ENCODE measurements at regions not wholly inside any gene's neighbourhood (a gene's known extent, or its start where the extent isn't known, plus 50 kb on each side); places are given as distances from the start of the nearest gene placed in this dataset.
"Not testable (repeated sequence)": the region's sequence is repeated elsewhere in the genome, so short reads cannot be mapped to it uniquely, and the experiment has no call there.

DNA sequence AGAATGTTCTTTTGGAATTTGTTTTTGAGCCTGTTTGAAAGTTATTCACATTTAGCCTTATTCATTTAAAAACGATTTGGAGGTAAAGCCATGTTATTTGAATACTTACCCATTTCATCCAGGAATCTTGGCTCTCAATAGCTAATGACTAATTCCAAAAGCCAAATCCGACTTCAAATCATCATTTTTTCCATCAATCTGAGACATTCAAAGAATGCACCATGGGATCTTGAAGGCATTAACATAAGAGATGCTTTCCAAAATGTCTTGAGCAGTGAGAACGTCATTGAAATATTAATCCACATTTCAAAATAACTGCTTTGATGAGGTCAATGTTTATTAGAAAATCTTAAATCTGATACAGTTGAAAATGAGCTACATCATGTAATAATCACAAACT, 617.0 kb upstream of the RORB start:
- DNase-seq: no peak

DNA sequence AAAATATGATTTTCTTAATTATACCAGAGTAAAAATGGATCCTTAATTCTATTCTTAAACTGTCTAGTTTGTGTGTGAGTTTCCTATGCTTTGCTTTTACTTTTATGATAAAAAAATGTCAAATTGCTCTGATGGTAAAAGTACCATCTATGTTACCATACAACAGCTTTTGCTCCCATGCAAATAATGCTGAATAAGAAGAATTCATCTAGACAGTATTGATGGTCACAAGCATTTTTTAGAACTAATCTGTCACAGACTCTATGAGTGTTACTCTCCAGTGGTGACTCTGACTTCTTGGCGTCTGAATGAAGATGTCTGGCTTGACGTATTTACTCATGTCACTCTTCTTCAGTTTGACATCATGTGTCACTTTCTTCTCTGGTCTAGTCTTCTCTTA, 608.1 kb upstream of the RORB start:
- no peak for DNase-seq

DNA sequence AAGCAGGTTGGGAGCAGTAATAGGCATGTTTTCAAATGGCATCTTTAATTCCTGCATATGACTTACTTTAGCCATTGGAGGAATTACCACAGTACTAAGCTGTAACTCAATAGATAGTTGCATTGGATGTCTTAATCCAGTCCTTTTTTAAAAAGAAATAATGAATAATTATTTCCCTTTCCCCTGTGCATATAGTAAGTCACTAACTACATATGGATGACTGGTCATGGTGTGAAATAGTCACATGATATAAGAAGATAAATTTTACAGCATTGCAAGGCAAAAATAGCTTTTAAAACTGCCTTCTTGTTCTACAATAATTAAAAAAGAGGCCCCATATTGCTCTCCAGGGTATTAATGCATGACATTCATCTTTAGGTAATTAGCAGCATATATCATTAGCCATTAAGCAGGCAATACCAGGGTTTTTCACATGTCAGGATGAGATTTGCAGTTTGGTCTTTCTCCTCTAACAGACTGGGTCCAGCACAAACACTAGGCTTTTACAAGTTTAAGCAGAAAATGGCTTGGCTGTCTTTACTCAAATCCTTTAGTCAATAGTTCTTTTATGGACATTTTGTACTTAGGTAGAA, 606.4 kb upstream of the RORB start:
- DNase-seq: no peak

DNA sequence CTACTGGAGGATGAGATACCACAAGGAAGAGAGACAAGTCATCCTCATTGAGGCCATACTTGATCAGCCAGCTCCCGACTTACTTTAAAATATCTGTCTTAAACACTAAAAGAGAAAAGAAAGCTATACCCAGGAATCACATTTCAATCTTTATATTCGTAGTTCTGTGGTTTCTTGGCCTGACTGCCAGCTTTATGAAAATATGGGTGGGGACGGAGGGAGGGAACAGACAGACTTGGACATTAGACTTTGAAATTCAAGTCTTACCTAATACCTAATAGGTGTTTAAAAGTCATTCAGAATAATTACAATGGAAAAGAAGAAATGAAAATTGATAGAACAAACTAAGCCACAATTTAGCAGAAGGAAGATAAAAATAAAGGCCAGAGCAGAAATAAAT, 604.8 kb upstream of the RORB start:
- DNase-seq: no peak

DNA sequence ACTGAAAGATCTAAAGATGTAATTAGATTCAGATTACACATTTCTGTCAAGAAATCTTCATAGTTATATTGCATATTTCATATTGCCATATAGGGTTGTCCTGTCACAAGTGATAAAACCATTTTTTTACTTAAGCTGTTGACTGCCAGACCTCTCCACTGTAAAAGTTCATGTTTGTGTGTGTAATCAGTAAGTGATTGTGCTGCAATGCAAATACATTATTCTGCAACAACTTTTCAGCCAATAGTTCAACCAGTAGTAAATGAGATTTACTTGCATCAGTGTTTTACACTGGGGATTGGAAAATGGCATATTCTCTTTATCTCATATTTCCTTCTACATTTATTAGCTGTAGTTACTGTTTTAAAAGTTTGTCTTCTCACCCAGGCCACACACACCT, 603.9 kb upstream of the RORB start:
- DNase-seq: no peak

DNA sequence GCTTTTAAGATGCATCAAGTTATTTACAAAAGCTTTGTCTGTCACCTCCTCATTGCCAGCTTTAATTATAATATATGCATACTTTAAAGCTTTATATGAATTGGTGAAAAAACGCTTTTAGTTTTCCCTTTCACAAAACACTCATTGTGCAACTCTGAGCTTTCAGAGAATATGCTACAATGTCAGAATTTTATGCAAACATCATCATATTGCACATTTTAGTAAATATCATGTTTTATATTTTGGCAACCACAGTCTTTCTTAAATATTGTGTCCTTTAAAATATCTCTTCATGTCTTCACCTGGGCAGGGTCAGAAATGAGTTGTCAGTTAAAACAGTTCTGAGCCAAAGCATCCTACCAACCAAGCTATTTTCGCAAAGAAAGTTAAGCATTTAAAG, 601.1 kb upstream of the RORB start:
- DNase-seq: no peak

DNA sequence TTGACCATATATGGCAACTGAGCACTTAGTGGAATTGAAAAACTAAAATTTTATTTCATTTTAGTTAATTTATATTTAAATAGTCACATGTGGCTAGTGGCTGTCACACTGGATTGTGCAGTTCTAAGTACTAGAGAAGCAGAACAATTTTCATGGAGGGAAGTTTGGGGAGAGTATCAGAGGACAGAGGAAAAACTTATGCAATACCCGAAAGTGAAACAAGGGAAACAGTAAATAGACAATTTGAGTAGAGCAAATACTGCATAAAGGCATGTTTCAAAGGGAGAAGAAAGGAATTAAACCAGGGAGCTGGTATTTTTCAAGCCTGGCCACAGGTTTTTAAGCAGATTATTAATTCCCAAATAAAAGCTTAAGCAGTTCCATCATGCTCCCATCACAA, 590.5 kb upstream of the RORB start:
- no peak for DNase-seq

DNA sequence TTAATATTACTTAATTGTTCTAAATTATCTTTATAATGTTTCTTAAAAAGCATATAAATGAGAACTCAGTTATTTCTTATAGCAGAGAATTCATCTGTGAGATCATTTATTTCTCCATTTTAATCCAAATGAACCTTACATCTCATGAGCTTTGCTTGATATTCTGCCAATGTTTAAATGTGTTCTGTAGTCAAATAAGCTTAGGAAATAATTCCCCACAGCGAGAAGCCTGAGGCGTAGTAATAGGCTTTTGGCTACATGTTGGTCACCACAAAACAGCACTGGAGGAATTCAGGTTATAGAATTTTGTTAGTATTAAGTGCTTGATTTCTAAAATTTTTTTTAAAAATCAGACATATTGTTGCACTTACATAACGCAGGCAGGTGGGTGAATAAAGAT, 585.3 kb upstream of the RORB start:
- DNase-seq: no peak

DNA sequence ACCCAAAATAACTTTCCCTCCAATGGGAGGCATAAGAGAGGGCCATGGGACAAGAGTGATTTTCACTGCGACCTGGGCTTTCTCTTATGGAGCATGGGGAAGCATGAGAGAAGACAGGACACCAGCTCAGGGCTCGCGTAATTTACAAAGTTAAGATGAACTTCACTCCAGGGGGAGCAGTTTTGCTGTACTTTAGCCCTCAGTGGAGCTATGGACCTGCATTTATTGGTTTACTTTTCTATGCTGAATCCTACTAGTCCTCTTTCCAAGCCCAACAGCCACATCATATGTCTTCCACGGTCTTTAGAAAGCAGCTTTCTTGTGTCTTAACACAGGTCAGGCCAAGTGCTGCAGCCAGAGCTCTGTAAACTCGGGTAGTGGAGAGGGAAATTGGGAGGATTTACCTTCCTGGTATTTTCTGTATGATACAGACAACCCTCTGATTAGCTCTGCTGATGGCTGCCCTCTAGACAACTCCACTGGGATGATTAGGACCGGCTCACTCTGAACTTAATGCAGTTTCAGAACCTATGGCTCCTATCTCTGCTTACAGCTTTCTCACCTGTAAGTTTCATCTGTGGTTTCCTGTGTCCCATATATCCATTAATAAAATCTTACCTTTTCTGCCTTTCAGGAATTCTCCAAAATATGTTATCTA, 581.0 kb upstream of the RORB start:
- DNase-seq: no peak

DNA sequence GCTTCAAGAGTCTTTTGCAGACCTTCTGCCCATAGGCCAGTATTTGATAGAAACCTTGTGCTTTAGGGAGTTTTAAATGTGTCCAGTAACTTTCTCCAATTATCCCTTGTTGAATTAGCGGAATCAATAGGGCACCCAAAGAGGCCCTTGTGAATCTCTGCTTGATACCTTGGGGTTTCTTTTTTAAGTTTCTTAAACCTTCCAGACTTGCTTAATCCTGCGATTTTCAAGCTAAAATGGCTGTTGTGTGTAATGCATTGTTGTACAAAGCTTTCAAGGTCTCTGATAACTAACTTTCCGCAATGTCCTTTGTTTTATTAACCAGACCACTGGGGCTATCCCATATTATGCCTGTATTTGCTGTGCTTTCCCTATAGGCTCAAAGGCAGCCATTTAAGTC, 577.4 kb upstream of the RORB start:
- no peak for DNase-seq

DNA sequence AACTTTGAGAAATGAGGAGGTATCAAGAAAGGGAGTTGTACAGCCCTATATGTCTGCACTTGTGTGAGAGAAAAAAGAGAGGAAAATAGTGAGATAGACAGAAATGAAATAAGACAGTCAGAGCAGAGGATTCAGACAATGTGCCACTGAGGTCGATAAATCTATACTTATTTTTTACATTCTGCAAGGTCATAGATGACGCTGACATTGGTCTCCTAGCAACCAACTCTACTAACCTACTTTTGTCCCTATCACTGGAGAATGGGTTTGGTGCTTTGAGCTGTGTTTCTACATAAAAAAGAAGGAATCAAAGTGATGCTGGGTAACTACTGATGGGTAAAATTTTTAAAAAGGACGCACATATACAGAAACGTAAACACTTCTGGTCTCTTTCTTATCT, 573.3 kb upstream of the RORB start:
- DNase-seq: no peak

DNA sequence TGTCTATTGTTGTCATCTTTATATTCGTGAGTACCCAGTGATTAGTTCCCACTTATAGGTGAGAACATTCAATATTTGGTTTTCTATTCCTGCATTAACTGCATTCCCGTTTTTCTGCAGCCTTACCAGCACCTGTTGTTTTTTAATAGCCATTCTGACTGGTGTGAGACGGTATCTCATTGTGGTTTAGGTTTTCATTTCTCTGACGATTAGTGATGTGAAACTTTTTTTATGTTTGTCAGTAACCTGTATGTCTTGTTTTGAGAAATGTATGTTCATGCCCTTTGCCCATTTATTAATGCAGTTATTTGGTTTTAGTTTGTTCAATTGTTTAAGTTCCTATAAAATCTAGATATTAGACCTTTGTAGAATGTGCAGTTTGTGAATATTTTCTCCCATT, 546.0 kb upstream of the RORB start:
- DNase-seq: no peak

DNA sequence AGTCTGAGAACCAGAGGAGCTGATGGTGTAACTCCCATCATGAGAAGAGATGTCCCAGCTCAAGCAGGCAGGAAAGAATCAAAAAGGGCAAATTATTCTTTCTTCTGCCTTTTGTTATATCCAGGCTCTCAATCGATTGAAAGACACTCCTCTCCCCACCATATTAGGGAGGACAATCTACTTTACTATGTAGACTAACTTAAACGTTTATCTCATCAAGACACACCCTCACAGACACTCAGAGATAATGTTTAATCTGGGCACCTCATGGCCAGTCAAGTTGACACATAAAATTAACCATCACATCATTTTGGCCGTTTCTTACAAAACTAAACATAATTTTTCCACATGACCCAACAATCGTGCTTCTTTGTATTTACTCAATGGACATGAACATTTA, 534.3 kb upstream of the RORB start:
- DNase-seq: no peak

DNA sequence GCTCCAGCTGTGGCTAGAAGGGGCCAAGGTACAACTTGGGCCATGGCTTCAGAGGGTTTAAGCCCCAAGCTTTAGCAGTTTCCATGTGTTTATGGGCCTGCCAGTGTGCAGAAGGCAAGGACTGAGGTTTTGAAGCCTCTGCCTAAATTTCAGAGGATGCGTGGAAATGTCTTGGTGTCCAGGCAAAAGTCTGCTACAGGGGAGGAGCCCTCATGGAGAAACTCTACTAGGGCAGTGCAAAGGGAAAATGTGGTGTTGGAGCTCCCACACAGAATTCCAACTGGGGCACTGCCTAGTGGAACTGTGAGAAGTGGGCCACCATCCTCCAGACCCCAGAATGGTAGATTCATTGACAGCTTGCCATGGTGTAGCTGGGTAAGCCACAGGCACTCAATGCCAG, 527.2 kb upstream of the RORB start:
- DNase-seq: no peak

DNA sequence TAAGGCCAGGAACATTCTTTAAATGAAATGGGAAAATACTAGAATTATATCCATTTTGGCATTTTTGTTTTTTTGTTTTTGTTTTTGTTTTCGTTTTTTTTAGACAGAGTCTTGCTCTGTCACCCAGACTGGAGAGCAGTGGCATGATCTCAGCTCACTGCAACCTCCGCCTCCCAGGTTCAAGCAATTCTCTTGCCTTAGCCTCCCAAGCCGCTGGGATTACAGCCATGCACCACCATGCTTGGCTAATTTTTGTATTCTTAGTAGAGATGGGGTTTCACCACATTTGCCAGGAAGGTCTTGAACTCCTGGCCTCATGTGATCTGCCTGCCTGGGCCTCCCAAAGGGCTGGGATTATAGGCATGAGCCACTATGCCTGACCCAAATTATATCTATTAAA, 520.7 kb upstream of the RORB start:
- not testable (repeated sequence) for DNase-seq

DNA sequence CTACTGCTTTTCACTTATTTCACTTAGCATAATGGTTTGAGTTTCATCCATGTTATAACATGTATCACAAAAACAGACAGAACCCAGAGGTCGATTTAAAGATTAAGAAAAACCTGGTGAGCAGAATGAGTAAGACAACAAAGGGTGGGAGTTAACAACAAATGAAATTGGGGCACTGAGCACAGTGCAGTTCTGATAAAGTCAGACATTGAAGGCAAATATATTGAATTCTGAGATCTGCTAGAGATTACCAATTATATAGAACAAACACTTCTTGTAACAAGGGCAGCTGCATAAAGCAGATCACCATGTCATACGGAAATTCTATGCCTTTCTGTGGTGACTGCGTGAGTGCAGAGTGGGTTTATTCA, 517.3 kb upstream of the RORB start:
- DNase-seq: no peak

DNA sequence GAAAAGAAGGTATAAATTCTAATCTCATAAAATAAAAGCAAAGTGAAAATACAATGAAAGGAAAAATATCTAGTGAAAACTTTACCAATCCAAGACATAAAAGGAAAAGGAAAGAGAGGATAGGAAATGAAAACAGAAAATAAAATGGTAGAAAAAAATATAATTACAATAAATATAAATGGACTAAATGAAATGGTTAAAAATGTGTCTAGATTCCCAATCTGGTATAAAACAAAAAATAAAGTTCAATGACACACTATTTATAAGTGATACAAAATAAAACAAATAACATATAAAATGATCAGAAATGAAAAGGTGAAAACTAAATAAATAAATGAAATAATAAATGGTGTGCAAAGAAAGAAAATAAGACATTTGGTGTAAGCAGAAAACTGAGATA, 516.4 kb upstream of the RORB start:
- DNase-seq: no peak

DNA sequence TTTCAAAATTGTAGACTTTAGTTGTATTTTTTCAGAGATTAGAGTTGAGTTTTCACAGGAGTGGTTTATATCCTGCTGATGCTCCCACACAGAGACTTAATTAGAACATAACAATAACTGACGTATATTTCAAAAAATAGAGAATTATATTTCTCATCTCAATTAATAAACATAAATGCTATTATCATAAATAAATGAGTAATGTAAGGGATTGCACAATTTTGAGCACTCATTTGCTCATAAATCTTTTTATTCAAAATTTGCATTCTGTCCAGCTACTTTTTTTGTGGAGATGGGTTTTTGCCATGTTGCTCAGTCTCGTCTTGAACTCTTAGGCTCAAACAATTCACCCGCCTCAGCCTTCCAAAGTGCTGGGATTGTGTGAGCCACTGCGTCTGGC, 515.7 kb upstream of the RORB start:
- DNase-seq: no peak

DNA sequence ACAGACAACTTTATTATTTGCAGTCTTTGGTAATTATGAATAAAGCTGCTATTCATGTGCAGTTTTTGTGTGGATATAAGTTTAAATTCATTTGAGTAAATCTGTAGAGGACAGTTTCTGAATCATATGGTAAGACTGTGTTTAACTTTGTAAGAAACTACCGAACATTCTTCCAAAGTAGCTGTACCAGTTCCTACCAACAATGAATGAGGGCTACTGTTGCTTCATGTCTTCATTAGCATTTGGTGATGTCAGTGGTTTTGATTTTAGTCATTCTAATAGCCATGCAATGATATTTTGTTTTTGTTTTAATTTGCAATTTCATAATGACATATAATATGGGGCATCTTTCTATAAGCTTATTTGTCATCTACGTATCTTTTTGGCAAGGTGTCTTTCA, 501.3 kb upstream of the RORB start:
- DNase-seq: no peak

DNA sequence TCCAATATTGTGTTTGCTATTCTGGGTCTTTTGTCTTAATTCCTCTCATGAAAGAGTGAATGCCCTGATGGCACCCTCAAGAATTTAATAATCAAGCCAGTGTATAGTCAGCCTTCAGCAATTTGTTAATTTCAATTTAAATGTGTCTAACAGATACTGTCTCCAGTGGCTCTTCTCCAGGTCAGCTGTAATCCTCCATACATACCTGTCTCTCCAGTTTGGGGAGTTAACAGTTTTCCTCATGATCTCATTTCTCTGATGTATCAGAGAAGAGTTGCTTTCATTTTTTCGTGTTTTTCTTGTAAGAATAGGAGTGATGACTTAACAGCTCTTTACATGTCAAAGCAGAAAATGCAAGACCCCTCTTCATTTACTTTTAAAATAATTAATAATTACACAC, 500.3 kb upstream of the RORB start:
- DNase-seq: no peak

DNA sequence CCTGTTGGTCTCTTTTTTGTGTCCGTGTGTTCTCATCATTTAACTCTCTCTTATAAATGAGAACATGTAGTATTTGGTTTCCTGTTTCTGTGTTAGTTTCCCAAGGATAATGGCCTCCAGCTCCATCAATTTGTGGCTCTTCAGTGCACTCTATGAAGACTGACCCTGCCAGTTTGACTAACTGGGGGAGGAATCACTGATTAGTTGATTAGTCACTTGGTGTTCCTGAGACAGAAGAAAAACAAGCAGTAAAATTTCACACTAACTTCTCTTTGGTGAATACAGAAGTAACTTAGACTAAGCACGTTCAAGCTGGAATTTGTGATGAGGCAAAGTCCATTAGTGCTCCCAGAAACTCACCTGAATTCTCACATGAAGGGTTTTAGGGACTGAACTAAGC, 495.8 kb upstream of the RORB start:
- no peak for DNase-seq

DNA sequence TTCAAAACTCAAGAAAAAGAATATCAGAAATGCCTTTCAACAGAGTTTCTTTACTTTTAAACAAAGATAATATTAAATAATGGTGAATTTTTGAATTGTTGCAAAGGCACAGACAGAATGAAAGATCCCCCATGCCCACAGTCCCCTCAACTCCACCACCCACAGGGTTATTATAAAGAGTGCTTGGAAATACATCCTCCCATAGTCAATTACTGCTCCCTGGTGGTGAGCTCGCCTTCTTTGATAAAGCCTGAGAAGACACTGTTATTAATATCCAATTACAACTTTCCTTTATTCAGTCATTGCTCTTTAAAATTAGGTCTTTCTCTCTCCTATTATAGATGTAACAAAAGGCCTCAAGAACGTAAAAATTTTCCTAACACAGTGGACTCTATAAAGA, 490.2 kb upstream of the RORB start:
- DNase-seq: no peak

DNA sequence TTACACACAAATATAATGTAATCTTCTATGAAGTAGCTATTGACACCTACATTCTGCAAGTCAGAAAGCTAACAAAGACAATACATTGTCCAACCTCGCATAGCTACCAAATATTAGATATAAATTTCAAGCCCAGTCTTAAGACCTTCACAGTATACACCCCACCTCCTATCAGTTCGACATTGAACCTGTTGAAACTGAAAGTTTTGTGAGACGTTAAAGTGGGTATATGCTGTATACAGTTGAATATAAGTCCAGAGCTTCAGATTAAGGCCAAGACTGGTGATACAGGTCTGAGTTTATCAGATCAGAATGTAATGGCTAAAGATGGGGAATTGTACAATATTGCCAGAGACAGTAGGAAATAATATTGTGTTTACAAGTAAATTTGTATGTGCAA, 489.3 kb upstream of the RORB start:
- no peak for DNase-seq

DNA sequence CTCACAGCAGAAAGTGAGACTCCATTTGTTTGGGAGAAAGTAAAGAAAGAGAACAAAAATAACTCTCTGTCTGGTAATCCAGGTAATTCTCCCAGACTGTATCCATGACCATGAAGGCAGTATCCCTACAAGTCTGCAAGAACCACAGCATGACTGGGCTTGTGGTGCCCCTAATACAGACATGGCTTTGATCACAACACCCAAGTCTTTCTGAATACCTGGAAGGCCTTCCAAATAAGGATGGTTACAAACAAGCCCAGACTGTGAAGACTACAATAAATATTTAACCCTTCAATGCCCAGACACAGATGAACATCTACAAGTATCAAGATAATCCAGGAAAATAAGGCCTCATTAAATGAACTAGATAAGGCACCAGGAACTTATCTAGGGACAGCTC, 481.1 kb upstream of the RORB start:
- DNase-seq: no peak

DNA sequence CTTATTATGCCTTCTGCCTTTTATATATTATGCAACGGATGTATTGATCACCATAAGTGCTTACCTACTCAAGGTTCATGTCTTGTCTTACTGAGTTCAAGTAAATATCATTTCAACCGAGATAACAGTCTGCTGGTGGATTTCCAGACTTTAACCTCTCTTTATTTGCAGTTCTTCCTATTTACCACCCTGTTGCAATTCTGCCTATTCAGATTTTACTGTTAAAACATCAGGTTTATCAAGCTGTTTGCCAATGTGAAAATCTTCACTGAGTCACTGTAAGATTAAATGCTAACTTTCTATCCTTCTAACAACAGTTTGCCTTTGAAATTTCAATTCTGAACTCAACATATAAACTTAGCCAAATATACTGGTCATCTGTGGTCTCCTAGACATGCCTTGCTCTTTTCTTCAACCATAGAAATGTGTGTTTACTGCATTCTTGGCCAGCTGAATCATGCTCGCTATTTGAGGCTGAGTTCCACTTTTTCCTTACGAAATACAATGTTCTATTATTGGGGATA, 471.7 kb upstream of the RORB start:
- DNase-seq: no peak
